AG04450 (cell line): ENCODE measurements at regions not wholly inside any gene's neighbourhood (a gene's known extent, or its start where the extent isn't known, plus 50 kb on each side); places are given as distances from the start of the nearest gene placed in this dataset.

Source experiments
- CTCF ChIA-PET: fragments of 300-600, 350-600 bp; formaldehyde crosslinking; extraction: SDS; loops from one replicate; lab custom pipeline; 2022; ENCODE audit warnings: antibody characterized with exemption, inconsistent platforms; lab: Charles Lee
- POLR2A ChIA-PET: fragments of 350-600 bp; formaldehyde crosslinking; extraction: SDS; loops from one replicate; lab custom pipeline; 2021; ENCODE audit warnings: antibody characterized with exemption, inconsistent platforms; lab: Yijun Ruan, JAX
- DNase-seq: peaks from one replicate; pipeline ENCODE4 v3.0.0-alpha.2; 2011; ENCODE audit warnings: low read depth, low spot score
- H3K27ac ChIP-seq: one replicate; pipeline ENCODE4 v1.5.1; 2012; ENCODE audit warnings: low read depth, low read length, control low read depth
- H3K27me3 ChIP-seq: one replicate; pipeline ENCODE4 v1.6.0; 2012; ENCODE audit warnings: low read length; ENCODE audit not compliant: control insufficient read depth, insufficient read depth
- H3K4me3 ChIP-seq: 2 replicates; pipeline ENCODE4 v1.5.1; 2011; ENCODE audit warnings: mild to moderate bottlenecking, low read depth, low read length, control low read depth
- H3K9me3 ChIP-seq: 2 replicates; pipeline ENCODE4 v1.5.1; 2012; ENCODE audit warnings: low read length; ENCODE audit not compliant: control insufficient read depth, insufficient read depth
- TF ChIP-seq, protein P1 (sequence below): IDR thresholded peaks from 2 replicates; pipeline ENCODE4 v1.5.1; 2011; ENCODE audit warnings: low read depth, low read length, control low read depth, inconsistent platforms

DNA sequence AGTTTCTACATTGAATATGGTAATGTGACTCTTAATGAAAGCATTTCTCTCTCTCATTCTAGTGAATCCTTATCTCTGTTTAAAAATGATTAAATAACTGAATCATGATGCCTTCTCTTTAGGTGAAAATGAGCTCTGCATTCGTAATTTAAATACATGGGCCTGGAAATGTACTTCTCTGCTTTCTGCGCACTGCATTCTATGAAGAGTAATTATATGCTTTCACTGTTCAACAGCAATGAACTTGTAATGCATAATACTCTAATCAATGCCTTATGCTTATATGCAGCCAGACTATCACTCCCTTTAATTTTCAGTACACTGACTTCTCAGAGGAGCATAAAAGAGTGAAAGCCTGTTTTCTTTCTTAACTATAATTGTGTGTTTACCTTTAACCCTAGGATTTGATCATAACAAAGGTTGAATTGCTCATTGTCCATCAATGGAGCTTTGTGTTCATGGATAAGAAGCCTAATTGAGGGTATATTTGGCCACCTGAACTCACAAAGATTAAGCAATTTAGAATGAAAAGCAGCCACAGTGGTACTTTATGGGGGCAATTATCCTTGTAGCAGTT is 330.8 kb upstream of the PDZRN3 start:
- DNase-seq: no peak
- Histone ChIP-seq H3K27ac (no peak overlapping the region), H3K4me3 (no peak overlapping the region), H3K9me3 (no peaks in the 10 kb centered on the region), H3K27me3 (no peaks in the 10 kb centered on the region)
- TF ChIP-seq, protein P1, sequence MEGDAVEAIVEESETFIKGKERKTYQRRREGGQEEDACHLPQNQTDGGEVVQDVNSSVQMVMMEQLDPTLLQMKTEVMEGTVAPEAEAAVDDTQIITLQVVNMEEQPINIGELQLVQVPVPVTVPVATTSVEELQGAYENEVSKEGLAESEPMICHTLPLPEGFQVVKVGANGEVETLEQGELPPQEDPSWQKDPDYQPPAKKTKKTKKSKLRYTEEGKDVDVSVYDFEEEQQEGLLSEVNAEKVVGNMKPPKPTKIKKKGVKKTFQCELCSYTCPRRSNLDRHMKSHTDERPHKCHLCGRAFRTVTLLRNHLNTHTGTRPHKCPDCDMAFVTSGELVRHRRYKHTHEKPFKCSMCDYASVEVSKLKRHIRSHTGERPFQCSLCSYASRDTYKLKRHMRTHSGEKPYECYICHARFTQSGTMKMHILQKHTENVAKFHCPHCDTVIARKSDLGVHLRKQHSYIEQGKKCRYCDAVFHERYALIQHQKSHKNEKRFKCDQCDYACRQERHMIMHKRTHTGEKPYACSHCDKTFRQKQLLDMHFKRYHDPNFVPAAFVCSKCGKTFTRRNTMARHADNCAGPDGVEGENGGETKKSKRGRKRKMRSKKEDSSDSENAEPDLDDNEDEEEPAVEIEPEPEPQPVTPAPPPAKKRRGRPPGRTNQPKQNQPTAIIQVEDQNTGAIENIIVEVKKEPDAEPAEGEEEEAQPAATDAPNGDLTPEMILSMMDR: no peak
- POLR2A ChIA-PET: no interaction called here
- CTCF ChIA-PET: no interaction called here

DNA sequence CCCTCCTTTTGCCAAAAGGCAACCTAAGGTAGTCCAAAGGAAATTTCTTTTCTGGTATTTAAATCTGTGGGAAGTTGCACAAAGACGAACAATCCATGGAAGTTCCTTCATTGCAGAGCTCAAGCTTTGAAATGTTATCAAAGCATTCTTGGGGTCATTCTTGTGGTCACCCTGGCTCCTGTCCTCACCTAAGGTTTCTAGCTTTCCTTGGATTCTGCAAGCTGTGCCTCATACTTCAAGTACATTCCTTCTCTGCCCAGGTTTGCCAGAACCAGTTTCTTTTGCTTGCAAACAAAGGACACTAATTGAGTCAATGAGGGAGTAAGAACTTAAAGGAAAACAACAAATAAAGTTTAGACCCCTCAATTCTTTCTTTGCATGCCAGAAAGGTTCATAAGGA is 329.8 kb upstream of the PDZRN3 start:
- Histone ChIP-seq H3K27ac (no peak overlapping the region), H3K27me3 (no peaks in the 10 kb centered on the region), H3K9me3 (no peaks in the 10 kb centered on the region), H3K4me3 (no peak overlapping the region)
- POLR2A ChIA-PET: no interaction called here
- no peak for DNase-seq
- CTCF ChIA-PET: interaction anchor here (0.6 kb wide), 1 partner anchor 256 kb away, joined by 3 read pairs; no protein-coding TSS in a partner anchor
- TF ChIP-seq, protein P1: no peak

DNA sequence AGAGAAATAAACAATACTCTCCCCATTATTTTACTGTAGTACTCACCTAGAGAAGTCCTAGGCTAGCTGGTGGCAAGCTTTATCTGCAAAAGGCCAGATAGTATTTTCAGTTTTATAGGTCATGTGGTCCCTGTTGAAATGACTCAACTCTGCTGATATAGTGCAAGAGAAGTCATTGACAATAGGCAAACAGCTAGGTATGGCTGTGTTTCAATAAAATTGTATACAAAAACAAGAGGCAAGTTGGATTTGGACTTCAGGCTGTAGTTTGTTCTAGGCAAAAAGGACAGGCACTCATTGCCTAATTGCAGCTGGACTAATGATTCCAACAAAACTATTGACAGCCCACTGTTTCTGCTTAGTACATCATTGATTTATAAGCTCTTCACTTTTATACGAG is 328.0 kb upstream of the PDZRN3 start:
- no peak for DNase-seq
- ChIA-PET POLR2A (no interaction called here), CTCF (no interaction called here)
- no peaks in the 10 kb centered on the region for H3K9me3 ChIP-seq
- no peaks in the 10 kb centered on the region for H3K27me3 ChIP-seq
- TF ChIP-seq, protein P1: no peak
- H3K27ac ChIP-seq: no peak overlapping the region
- H3K4me3 ChIP-seq: no peak overlapping the region

DNA sequence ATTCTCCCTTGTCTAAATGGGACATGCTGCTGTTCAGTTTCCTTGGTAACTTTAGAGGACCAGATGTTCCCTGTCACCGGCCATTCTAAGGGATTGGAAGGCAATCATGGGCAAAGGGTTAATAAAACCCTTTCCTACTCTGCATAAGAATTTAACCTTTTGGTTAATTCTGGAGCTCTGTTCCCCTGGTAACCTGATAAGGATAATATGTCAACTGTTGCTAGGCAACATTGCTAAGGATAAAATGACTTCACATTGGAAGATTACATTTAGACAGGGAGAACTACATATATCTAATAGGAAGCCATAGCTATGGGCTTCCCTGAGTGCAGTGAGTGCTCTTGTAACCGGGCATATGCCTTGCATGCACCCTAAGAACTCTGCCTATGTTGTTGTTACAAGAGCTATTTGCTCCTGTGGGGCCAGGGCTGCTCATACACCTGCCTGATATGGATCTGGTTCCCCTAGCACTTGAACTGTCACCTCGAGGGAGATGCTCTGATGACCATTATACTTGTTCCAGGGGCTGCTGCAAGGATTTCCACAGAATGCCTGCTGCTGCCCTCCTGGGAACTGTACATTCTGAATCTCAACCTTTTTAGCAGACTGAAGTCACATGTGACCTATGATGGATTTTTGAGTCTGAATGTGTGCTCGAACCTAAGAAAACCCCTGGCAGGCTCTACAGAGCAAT is 326.3 kb upstream of the PDZRN3 start:
- Histone ChIP-seq H3K27ac (no peak overlapping the region), H3K4me3 (no peak overlapping the region), H3K9me3 (no peaks in the 10 kb centered on the region), H3K27me3 (no peaks in the 10 kb centered on the region)
- no peak for DNase-seq
- ChIA-PET POLR2A (no interaction called here), CTCF (no interaction called here)
- TF ChIP-seq, protein P1: no peak

DNA sequence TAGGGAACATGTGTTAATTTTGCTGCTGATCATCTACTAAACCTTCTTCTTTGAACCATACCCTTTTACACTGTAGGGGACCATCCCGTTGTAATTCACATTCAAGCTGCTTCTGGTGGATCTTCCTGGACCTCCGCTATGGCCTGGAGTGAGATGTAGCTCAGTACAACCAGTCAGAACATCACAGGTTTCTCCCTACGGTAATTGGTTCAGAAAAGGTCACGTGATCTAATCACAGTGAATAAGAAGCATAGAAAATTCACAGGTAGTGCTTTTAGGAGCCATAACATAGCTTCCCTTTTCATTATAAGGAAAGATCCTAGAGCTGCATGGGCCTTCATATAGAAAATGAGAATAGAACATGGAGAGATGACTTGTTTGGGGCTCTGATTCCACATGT is 320.8 kb upstream of the PDZRN3 start:
- no peak for DNase-seq
- TF ChIP-seq, protein P1: no peak
- ChIA-PET CTCF (no interaction called here), POLR2A (no interaction called here)
- H3K4me3 ChIP-seq: no peak overlapping the region
- H3K27me3 ChIP-seq: no peaks in the 10 kb centered on the region
- H3K27ac ChIP-seq: no peak overlapping the region
- no peaks in the 10 kb centered on the region for H3K9me3 ChIP-seq
